NCI-H2081 (cell line): ENCODE measurements at regions not wholly inside any gene's neighbourhood (a gene's known extent, or its start where the extent isn't known, plus 50 kb on each side); places are given as distances from the start of the nearest gene placed in this dataset.

Experiments
- DNase-seq, 2 experiments: peaks; one replicate each; lab custom pipeline; 2025; lab: John Stamatoyannopoulos, UW

- DNase-seq: no peak
Measured at GRCh38 chr12:126198966-126199692, 1133.9 kb downstream of the AACS start.

- no peak for DNase-seq
Measured at GRCh38 chr12:126201981-126202537, 1136.8 kb downstream of the AACS start.

GRCh38 chr12:126204326-126204725, 1139.1 kb downstream of the AACS start:
- no peak for DNase-seq

GRCh38 chr12:126210026-126210425, 1144.8 kb downstream of the AACS start:
- no peak for DNase-seq

- no peak for DNase-seq
Measured at GRCh38 chr12:126210448-126210847, 1145.2 kb downstream of the AACS start.

- DNase-seq: peak in 1 of 2 experiments; percentile 47
Measured at GRCh38 chr12:126212824-126213223, 1147.6 kb downstream of the AACS start.

- DNase-seq: no peak
Measured at GRCh38 chr12:126218697-126219096, 1153.5 kb downstream of the AACS start.

- no peak for DNase-seq
Measured at GRCh38 chr12:126219139-126219538, 1153.9 kb downstream of the AACS start.

- DNase-seq: no peak
Measured at GRCh38 chr12:126219654-126220279, 1154.5 kb downstream of the AACS start.

GRCh38 chr12:126224032-126224431, 1158.8 kb downstream of the AACS start:
- DNase-seq: no peak

- DNase-seq: no peak
Measured at GRCh38 chr12:126228936-126229335, 1163.7 kb downstream of the AACS start.

- DNase-seq: no peak
Measured at GRCh38 chr12:126232711-126233110, 1167.5 kb downstream of the AACS start.

GRCh38 chr12:126233625-126234024, 1168.4 kb downstream of the AACS start:
- no peak for DNase-seq

- no peak for DNase-seq
Measured at GRCh38 chr12:126243814-126244440, 1178.7 kb downstream of the AACS start.

GRCh38 chr12:126247936-126248335, 1182.7 kb downstream of the AACS start:
- no peak for DNase-seq

GRCh38 chr12:126248871-126249403, 1183.7 kb downstream of the AACS start:
- no peak for DNase-seq

- no peak for DNase-seq
Measured at GRCh38 chr12:126258190-126258589, 1193.0 kb downstream of the AACS start.

- no peak for DNase-seq
Measured at GRCh38 chr12:126262829-126263228, 1197.6 kb downstream of the AACS start.

- DNase-seq: no peak
Measured at GRCh38 chr12:126268222-126268621, 1203.0 kb downstream of the AACS start.

- no peak for DNase-seq
Measured at GRCh38 chr12:126271159-126271558, 1205.9 kb downstream of the AACS start.

GRCh38 chr12:126282691-126283090, 1217.5 kb downstream of the AACS start:
- DNase-seq: no peak

GRCh38 chr12:126286203-126286602, 1221.0 kb downstream of the AACS start:
- peak; percentile 37 to 84 for DNase-seq

GRCh38 chr12:126290456-126290855, 1225.2 kb downstream of the AACS start:
- DNase-seq: no peak
